Muscle of back (tissue), 3 donors: ENCODE measurements at regions not wholly inside any gene's neighbourhood (a gene's known extent, or its start where the extent isn't known, plus 50 kb on each side); places are given as distances from the start of the nearest gene placed in this dataset.
A peak's percentile ranks its signal among the peaks of the same experiment; 100 is the strongest.
"Not testable (repeated sequence)": the region's sequence is repeated elsewhere in the genome, so short reads cannot be mapped to it uniquely, and the experiment has no call there.

Experiments used
- DNase-seq, 3 donors: peaks; one replicate each; pipeline versions ENCODE4 v3.0.0 to v3.0.0-alpha.2; 2013

DNA sequence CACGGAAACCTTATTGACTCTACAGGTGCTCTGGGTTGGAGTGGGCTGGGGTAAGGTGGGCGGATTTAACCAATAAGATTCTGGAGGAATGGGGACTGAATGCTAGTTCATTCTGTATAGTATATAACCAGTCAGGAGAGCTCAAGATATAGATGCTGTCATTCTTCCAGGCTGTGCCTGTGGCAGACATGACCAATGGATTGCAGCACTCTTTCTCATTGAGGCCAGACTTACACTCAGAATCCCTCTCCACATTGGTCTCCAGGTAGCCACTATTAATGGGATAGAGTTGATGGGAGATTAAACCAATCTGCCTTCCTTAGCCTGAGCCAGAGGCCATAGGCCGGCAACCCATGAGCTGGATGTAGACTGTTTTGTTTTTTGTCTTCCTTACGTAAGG is 82.8 kb upstream of the MEF2A start:
- no peak for DNase-seq

DNA sequence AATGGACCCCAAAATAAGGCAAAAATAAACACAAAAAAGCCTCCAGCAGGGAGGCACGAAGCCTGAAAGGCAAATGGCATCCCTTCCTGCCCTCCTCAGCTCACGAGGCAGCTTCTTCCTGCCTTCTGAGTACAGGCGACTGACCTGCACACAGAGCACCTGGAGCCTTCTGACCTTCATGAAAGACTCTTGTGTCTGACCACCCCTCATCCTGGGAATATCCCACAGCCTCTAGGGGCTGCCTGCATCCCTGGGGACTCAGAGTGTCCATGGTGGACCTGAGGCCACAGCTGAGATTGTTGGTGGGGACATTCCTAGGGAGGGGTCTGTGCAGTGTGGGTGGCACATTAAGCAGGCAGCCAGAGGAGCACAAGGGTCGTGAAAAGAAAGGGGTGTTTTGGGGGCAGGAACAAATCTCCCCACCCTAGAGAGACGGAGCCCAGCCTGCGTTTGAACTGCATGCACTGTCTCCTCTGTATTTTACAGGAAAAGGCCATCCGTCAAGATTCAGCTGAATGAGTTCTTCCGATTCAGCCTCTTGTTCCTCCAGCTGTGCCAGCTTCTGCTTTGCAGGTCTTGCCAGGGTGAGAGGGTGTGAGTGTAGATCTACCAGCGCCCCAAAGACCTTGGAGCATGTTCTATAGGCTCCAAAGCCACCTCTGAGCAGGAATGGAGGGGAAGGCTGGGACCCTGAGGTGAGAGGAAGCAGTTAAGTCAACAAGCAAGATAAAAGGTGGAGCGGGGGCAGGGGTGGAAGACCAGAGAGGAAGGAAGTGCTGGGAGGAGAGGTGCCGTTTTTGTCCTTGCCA is 80.4 kb upstream of the MEF2A start:
- DNase-seq: no peak

DNA sequence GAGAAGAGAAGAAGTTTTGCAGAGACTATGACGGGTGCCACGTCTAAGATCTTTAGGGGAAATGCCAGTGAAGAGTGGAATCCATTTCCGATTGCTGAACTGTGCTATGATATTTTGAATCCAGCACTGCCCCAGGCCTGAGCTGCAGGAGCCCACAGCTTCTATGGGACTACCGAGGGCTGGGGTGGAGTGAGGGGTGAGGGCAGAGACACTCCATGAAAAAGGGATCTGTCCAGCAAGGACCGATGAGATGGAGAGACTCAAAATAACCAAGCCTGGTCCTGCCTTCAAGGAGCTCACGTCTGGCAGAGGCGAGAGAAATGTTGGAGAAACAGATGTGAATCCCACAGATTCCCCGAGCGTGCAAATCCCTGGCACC is 79.8 kb upstream of the MEF2A start:
- DNase-seq: no peak

DNA sequence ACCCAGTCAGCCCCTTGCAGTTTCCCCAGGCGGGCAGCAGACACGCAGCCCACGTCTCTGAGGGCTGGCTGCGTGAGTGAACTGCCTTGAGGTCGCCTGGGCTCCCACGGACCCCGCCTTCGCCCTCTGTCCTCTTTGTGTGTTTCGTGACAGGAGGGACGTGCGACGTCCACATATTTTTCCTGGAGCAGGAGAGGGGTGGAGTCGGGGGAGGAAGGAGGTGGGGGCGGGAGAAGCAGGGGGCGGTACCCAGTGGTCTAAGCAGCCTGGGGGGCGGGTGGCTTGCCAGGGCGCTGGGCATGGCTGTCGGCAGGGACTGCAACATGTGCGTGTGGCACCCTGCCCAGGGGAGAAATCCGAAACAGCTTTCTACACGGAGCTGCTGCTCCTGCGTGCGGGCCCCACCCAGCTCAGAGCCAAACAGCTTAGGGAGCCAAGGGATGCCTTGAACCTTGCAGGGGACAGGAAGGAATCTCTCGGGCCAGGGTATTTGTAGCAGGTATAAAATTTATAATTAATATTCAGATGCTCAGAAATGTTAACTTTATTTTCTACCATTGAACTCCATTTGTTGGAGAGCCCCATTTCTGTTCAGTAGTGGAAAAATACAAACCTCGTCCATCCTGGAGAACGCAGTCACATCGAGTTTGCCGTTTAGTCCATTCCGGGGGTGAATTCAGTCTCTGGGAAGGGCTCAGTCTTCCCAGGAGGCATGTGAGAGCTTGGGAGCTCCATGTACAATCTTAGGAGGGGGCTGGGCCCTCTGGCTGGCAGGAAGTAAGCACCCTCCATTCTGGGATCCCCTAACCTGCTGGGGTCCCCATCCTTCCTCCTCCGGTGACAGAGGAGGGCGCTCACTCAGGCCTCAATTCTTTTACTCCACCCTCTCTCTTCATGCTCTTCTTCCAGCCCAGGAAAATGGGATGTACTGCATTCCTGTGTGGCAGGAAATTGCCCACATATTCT is 79.1 kb upstream of the MEF2A start:
- peak; percentile 66 to 80 (median 74) for DNase-seq

DNA sequence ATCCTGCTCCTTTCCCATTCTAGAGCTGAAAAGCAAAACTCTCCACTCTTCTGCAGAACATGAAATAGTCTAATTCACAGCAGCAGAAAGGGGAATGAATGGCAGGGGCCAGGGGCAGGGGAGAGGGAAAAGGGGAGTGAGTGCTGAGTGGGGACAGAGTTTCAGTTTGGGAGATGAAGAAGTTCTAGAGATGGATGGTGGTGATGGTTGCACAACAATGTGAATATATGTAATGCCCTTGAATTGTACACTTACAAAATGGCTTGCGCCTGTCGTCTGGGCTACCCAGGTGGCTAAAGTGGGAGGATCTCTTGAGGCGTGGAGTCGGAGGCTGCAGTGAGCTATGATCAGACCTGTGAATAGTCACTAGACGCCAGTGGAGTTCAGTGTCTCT is 78.5 kb upstream of the MEF2A start:
- no peak for DNase-seq

DNA sequence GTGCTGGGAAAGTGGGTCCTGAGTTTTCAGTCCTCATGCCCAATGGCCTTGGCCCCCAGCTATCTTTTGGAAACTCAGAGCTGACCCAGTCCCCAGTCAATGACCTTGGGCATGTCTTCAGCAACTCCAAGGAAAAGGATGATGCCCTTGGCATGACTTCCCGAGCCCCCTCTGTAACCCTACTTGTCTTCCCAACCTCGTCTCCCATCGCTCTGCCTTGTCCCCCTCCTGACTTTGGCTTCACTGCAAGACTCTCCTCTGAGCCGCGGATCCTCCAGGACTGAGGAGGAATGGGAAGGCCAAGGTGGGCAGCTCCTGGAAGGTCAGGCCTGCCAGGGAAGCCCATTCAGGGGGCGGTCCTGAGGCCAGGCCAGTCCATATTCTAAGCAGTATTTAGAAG is 73.5 kb upstream of the MEF2A start:
- no peak for DNase-seq

DNA sequence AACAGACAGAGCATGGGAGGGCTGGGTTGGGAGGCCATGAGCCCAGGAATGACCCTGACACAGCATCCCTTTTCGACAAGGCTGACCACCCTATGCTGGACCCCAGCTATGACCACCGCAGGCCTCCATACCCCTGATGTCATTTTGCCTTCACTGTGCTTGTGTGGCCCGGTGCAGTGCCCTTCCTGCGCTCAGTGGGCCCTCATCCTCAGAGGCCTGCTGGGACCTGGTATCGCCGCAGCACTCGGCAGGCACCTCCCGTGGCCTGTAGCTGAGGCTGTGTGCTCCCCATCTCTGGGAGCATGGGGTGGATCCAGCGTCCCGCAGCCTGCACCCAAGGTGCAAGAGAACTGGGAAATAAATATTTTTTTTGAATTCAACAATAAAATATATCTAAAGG is 73.1 kb upstream of the MEF2A start:
- no peak for DNase-seq

DNA sequence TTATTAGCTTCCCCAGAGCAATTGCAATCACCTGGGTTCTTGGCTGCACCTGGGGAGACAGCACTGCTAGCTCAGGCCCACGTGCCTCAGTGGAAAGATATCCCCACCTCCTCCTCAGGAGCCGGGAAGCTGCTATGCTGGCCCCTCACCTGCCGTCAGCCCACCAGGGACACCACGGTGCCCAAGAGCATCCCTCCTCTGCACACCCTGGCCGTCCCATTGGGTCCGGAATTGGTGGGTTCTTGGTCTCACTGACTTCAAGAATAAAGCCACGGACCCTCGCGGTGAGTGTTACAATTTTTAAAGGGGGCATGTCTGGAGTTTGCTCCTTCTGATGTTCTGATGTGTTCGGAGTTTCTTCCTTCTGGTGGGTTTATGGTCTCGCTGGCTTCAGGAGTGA is 72.3 kb upstream of the MEF2A start:
- DNase-seq: no peak

DNA sequence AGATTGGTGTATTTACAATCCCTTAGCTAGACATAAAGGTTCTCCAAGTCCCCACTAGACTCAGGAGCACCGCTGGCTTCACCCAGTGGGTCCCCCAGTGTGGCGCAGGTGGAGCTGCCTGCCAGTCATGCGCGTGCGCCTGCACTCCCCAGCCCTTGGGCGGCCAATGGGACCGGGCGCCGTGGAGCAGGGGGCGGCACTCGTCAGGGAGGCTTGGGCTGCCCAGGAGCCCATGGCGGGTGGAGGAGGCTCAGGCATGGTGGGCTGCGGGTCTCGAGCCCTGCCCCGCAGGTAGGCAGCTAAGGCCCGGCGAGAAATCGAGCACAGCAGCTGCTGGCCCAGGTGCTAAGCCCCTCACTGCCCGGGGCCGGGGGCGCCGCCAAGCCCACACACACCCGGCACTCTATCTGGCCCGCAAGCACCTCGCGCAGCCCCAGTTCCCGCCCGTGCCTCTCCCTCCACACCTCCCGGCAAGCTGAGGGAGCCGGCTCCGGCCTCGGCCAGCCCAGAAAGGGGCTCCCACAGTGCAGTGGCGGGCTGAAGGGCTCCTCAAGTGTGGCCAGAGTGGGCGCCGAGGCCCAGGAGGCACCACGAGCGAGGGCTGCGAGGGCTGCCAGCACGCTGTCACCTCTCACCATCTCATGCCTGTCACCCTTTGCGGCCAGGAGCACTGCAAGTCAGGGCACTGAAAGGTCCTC is 71.1 kb upstream of the MEF2A start:
- not testable (repeated sequence) for DNase-seq

DNA sequence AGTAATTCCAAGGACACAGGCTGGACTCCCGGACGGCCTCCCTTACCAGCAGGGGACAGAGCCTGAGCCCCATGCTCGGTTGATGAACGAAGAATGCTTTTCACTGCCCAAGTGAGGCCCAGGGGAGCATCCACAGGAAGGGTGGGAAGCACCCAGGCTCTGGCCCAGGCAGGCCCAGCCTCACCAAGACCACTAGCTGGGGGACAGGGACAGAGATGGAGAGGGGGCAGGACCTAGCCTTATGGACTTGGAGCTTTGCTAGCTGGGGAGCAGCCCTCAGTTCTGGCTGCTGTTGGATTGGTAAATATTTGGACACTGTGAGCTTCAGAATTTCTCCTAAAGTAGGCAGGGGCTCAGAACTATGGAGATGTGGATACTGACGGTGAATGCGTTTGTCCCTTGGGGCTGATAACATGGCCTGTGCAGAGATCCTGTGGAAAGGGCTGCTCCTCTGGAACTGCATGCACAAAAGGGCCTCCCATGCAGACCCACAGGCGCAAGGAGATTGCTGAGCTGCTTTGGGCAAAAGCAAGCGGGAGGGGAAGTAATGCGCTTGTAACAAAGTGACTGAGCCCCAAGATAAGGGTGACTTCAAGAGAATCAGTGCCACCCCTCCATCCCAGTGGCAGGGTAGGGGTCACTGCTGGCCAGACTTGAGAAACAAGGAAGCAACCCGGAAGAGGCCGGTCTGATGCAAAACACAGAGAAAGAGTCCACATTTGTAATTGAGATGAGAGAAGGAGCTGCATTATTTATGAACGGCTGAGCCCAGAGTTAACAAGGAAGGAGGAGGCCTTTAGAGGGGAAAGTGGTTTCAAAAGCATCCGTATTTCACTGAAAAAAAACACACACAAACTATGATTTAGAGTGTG is 70.1 kb upstream of the MEF2A start:
- DNase-seq: peak in 1 of 3 donors; percentile 72

DNA sequence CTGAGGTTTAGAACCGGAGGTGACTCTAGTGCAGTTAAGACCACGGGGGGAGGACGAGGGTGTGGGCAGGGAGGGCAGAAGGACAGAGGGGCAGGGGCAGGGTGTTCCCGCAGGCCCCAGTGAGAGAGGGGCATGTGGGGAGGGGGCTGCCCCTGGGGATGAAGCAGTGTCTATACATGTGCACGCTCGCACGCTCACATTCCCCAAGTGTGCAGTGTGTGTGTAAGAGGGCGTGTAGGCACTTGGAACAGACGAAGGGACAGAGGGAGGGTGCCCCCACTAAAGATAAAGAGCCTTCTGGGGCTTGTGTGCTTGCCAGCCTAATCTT is 69.5 kb upstream of the MEF2A start:
- DNase-seq: no peak

DNA sequence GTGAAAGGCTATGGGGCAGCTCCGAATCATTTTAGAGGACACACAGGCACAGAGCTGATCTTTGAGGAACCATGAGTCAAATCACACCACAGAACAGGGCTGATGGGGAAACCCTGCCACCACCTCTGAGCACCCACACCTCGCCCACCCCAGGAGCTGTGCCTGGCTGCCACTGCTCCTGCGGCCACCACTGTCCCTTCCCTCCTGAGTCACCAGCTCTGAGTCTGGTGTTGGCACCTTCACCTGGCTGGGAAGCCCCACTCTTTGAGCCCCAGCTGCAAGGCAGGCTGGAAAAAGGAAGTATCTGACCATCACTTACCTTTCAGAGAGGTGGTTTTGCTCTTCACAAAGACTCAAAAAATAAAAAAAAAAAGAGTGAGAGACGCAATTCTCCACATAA is 63.6 kb upstream of the MEF2A start:
- DNase-seq: no peak

DNA sequence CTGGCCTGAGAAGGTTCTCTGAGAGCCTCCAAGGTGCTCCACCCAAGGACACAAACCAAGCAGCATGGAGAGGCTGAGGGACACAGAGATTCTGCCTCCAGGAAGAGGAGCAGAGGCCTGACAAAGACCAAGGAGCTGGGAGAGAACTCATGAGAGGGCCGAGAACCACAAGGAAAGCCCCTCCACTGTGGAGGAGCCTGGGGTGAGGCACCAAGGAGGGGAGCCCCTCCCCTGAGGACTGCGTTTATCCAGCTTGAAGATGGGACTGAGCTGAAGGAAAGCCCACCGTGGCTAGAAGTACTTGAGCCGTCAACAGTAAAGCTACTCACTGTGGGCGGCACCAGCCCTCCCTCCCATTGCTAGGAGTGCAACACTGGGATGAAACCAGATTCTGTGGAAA is 63.1 kb upstream of the MEF2A start:
- DNase-seq: no peak

DNA sequence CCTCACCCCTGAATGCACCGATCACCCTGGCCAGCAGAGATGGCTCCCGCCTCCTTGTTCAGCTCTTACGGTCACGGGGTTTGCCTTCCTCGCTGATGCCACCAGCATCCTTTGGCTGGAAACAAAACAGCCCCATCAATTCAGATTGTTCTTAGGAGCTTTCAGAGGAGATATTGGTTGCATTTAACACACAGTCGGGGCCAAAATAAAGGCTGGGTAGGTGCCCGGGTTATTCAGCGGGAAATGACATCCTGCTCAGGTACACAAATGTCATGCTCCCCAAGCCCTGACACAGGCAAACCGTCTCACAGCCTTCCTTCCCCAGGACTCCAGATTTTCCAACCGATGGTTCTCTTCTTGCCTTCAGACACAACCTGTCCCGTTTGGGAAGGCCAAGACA is 62.4 kb upstream of the MEF2A start:
- no peak for DNase-seq

DNA sequence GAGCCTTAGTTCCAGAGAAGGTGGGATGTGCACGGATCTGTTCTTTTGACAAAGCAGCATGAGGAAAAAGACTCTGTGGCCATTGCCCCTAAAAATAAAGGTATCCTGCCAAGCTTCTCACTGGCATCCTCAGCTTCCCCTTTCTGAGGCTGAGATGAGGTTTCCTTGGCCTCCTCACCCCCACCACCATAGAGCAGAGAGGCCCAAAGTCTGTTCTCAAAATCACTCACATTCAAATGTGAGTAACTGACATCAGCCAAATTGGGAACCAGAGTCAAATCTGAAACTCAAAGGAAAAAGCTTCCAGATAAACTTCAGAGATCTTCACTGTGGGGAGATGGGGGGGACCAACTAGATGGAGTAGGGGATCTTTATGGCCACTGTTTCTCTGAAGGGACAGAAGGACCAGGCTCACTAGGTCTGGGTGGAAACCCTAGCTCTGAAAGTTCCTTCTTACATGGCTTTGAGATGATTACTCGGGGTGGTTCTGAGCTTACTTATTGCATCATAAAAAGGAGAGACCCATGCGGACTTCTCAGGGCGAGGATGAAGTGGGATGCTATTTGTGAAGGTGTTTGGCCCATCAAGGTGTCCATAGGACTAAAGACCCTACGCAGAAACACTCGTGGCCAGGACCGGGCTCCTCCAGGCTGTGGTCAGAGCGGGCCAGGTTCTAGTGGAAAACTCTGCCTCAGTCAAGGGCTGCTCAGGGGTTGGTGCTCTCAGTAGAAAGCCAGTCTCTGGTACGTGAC is 61.5 kb upstream of the MEF2A start:
- no peak for DNase-seq

DNA sequence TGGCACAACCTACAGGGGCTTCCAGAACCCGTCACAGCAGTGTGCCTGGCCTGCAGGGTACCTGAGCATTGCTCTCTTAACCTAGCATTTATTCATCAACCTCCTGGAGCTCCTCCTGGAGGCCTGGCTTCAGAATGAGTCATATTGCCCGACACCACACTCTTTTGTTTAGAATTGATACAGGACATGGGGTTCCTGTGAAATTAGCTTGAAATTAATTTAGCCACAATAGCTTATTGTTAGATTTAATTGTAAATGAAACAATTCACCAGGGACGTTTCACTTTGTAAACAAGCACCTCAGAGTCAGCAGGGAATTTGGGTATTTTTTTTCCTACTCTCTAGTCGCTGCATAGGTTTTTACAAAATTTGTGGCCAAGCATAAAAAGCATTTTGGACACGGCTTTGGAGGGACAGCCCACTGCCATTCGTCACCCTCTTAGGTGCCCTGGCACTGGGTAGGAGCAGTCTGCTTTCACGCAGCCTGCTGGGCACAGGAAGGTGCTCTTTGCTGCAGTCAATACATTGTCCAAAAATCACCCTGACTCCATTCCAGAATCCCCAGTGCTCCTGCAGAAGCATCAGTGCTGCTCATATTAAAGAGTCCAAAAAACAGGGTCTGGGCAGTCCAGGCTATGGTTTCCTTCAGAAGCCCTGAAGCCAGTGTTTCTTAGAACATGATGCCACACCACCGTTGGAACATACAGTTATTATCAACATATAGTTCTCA is 60.8 kb upstream of the MEF2A start:
- no peak for DNase-seq

DNA sequence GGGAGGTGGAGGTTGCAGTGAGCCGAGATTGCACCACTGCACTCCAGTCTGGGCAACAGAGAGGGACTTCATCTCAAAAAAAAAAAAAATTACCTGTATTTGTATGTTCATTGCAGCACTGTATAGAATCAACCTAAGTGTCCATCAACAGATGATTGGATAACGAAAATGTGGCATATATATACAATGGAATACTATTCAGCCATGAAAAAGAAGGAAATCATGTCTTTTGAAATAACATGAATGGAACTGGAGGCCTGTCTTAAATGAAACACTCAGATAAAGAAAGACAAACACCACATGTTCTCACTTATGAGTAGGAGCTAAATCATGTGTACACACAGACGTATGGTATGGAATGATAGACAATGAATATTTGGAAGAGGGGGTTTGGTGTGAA is 59.4 kb upstream of the MEF2A start:
- no peak for DNase-seq

DNA sequence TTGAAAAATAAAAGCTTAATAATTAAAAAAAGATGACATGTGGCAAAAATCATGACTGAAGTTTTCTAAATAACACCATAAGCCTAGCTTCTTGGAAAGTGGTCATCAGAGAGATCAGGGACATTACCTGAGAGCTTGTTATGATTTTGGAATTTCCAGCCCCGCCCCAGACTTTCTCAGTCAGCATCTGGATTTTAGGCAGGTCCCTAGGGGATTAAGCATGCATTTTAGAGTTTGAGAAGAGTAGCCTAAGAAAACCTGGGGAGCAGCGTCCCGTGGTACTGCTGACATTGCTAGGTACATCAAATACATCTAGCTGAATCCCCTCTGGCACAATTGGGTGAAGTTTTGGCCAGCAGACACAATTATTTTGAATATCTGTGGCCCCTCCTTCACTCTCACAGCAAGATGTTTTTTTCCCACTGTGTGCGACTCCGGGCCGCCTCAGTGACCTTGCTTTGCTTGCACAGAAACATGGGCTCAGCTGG is 58.7 kb upstream of the MEF2A start:
- no peak for DNase-seq

DNA sequence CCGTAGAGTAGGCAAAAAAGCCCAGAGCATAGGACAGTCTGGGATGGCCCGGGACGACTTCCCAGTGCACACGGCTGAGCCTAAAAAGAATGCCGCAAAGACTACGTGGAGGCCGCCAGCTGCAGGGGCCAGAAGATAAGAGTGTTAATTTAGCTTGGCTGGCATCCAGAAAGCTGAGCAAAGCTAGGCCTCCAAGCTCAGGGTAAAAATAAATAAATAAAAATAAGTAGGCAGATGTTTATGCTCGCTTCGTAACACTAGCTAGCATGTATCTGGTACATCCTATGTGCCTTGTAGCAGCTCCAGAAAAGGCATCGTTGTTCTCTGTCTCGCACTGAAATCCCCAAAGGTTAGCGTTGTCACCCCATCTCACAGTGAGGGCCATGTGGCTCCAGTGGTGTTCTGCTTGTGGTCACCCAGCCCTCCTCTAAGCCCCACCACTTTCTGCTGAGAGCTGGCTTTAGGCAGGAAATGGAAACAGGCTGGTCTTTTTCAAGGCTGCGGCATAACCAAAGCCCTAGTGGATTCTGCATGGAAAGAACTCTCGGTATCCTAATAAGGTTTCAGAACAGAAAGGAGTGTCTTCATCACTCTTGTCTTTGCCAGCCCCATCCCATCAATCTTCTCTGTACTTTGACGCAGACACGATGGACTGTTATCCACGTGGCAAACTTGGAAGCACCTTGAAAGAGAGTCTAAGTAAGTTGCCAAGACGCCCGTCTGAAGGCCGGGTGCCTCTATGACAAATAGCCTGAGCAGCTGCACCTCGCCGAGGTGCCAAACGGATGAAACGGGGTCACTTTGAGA is 58.1 kb upstream of the MEF2A start:
- peak; percentile 61 to 74 (median 74) for DNase-seq
